HG03558 (cell line): ENCODE measurements at regions not wholly inside any gene's neighbourhood (a gene's known extent, or its start where the extent isn't known, plus 50 kb on each side); places are given as distances from the start of the nearest gene placed in this dataset.
"Not testable (repeated sequence)": the region's sequence is repeated elsewhere in the genome, so short reads cannot be mapped to it uniquely, and the experiment has no call there.

Experiments used
- ATAC-seq: cut with Tn5 transposase; IDR thresholded peaks from one replicate; pipeline ENCODE4 v1.9.1; 2021; ENCODE audit warnings: moderate number of reproducible peaks; ENCODE audit not compliant: unreplicated experiment; ENCODE audit errors: extremely low read depth

DNA sequence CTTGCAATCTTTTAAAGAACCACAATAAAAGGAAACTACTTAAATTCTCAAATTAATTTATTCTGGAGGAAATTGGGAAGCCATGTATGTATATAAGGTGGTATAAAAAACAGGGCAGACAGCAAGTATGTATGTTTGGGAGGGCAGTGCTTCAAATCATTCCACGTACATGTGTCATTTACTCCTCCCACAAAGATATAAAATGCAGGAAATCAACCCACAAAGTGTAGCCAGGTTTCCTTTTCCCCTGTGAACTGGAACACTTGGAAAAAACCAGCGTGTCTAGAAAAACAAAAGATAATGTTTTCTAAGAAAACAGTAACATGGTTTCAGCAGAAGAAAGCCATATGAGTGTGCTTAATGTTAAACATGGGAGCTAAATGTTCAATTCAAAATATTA lies 156.7 kb upstream of the FAM47A start:
- no peak for ATAC-seq

DNA sequence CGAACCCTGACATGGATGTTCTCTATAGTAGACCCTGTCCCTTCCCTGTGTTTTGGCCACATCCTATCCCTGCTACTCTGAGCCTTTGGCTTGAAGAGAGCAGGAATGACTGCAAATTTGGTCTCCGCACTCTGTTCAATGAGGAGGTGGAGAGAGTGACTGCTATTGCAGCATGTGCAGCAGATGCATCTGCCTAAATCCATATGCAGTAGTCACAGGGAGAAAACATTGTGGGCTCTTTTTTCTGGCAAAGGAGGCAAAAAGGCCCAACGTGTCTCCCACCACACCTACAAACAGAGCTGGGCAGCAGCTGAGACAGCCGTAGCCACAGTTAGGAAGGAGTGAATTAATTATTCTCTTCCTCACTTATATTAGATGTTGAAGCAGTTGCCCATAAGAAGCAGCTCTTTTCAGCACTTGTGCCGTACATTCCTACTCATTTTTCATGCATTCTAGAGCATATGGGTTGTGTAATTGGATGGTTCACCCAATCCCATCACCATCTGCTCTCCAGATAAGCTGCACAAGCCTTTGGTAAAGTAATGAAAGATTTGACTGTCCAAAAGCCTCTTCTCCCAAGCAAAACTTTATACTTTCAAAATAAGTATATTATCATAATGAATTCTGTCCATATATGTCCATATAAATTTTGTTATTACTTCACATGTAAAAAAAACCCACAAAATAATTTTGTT lies 147.9 kb upstream of the FAM47A start:
- no peak for ATAC-seq

DNA sequence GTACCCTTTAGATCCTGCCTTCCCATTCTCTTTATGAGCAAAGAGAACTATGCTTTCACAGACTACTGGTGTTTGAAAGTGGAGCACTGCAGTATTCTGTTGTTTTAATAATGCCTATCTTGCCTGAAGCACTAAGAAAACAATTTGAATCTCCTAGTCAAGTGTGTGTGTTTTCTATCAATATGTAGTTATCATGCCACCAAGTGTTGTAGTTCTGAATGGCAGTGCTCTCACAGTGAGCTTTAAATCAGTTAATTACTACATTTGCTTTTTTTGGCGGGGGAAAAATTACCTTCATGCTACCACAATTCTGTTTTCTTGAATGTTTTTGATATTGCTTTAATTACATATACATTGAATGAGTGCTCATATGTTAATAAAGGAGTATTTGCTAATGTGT lies 143.6 kb upstream of the FAM47A start:
- ATAC-seq: no peak

DNA sequence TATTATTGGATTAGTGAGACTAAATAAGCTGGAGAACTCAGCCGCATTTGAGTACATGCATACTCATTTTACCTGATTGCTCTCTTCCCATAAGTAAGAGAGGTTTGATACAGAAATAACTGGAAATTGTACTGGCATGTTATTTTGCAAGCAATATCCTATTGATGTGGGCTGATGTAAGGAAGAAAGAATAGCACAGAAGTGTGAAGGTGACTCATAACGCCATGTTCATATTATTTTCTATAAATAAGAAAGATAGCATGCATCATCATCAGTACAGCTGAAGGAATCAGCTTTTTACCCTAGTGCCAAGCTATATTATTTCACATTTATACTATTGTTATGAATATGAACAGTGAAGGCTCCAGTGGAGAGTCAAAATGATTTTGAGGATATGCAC lies 138.3 kb upstream of the FAM47A start:
- ATAC-seq: no peak

DNA sequence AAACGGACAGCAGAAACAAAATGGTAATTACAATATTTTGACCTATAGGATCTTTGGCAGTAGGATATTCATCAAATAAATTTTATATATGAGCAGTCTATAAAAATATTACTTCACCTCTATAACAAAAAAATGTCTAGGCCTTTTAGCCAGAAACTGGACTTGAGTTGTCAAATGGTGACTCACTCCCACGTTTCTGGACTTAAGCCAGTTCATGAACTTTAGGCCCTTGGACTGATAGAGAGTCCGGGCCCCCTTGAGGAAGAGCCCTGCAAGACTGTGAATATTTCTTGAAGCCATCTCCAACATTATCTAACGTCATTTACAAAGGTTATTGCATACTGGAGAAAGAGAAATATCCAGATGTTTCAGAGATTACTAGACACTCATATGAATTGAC lies 106.8 kb upstream of the FAM47A start:
- ATAC-seq: no peak

DNA sequence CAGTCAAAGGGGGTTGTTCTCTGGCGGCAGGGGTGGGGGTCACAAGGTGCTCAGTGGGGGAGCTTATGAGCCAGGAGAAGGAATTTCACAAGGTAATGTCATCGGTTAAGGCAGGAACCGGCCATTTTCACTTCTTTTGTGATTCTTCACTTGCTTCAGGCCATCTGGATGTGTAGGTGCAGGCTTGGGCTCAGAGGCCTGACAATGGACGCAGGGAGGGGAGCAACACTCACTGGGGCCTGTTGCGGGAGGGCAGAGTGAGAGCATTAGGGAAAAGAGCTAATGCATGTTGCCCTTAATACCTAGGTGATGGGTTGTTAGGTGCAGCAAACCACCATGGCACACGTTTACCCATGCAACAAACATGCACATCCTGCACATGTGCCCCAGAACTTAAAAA lies 98.0 kb upstream of the FAM47A start:
- not testable (repeated sequence) for ATAC-seq

DNA sequence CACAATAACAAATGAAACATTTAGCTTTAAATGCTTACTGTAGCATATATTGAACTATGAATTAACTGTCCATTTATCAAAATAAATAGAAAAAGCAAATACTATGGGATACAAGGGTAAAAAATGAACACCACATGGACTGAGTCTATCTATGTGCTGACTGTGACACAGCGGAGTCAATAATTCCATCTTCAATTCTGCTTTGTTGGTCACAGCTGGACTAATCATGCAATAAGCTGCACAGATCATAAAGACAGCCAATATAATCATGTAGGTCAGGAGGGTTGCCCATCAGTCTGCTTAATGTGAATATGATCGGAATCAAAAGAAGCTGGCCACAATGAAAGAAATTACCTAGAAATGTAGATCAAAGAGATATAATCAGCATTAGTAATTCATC lies 95.7 kb upstream of the FAM47A start:
- ATAC-seq: no peak

DNA sequence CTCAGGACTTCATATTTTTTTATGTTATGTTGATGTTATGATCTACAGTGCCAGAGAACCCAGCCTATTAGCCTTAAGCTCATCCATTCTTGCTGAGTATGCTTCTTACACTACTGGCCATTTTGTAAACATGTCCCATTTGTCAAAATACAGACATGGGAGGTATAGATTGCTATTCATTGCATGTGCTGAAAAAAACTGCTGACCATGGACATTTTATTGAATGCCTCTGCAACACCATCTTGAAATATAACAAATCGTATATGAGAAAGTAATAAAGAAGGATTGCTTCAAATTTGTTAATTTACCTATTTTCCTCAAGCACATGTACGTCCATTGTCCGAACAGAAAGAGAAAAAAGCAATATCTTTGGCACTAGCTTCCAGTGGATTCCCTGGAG lies 91.5 kb upstream of the FAM47A start:
- no peak for ATAC-seq

DNA sequence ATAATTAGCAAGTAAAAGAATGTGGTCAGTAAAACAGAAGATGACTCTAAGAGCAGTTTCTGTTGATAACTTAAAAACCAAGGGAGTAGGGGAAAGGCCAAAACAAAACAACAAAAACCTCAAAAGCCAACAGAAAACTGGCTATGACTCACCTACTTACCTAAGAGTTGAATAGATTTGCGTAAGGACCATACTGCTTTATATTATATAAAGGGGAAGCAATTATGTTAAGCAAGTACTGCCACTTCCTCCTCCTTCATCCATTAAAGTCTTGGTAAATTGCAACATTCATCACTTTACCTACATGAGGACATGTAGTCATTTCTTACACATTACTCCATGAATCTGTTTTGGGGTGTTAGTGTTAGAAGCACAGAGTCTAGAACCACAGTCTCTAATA lies 85.9 kb upstream of the FAM47A start:
- ATAC-seq: no peak

DNA sequence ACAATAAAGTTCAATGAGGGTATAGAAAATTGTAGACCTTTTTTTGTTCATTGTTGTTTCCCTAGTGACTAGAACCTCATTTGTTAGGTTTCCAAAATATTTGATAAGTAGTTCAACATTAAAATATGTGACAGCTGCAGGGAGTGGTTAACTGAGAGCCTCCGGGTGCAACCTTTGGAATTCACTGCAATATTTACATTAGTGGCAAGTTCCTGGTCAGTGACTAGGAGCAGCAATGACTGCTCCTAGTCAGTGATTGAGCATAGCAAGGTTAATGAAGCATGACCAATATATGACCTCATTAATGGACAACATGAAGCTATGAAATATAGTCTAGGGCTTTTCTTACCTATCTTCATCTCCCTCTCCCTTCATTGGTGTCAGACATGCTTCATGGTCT lies 65.8 kb upstream of the FAM47A start:
- no peak for ATAC-seq
